ENCODE measurements at regions not wholly inside any gene's neighbourhood (a gene's known extent, or its start where the extent isn't known, plus 50 kb on each side); places are given as distances from the start of the nearest gene placed in this dataset.

DNA sequence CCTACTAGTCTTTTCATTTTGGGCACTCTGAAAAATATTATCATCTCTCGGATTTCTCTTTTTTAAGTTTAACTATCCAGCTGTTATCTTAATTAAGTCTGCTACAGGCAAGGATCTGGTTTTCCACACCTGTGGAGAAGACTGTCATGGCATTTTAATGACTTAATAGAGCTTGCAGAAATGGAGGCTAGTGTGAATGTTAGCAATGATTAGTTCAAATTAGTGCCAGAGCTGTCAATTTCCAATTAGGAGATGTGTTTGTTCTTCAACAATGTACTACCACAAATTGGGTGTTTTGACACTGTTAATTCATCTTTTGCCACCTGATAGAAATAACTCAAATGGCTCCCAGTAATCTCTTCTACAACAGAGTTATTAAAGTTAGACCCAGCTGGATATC, 2023.0 kb upstream of the CDH9 start:
- TF ChIP-seq GATA3 (IDR thresholded peaks at IDR 0.05; ENCODE audit: low read depth, low read length), result no peak
- TF ChIP-seq GATA2 (IDR thresholded peaks at IDR 0.05; ENCODE audit: low read depth, low read length), result no peak

DNA sequence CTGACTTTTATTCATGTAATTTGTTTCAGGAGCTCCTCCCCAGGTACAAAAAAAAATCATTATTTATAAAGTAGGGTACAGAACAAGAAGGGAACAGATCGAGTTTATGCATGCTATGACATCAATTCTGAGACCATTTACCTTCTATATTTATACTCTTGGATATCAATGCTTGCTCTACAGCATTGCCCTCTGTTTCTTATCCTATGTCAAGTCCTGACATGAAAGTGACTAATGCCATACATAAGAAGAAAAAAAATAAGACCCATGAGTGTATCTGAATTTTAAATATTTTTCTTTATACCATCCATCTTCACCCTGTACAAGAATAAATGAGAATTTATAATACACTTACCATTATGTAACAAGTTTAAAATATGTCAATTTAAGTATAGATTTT, 2016.3 kb upstream of the CDH9 start:
- TF ChIP-seq GATA2 (IDR thresholded peaks at IDR 0.05; ENCODE audit: low read depth, low read length) (no peak), GATA3 (IDR thresholded peaks at IDR 0.05; ENCODE audit: low read depth, low read length) (no peak)

DNA sequence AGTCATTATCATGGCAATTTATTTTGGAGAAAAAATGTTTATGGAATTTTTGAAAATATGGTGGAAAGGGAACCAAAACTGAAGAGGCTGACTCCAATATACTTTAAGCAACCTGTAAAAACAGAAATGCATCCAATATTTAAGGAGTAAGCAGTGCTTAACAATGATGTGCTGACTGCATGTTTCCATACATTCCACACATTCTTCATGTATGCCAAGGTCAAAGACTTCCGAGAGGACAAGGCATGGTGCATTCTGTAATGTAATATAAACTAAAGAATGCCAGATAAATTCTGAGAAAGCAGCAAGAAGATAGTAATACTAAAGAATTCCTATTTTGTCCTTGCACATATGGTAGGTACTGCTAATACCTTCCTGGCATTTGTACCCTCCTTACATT, 2015.9 kb upstream of the CDH9 start:
- TF ChIP-seq GATA3 (IDR thresholded peaks at IDR 0.05; ENCODE audit: low read depth, low read length) (no peak), GATA2 (IDR thresholded peaks at IDR 0.05; ENCODE audit: low read depth, low read length) (no peak)

DNA sequence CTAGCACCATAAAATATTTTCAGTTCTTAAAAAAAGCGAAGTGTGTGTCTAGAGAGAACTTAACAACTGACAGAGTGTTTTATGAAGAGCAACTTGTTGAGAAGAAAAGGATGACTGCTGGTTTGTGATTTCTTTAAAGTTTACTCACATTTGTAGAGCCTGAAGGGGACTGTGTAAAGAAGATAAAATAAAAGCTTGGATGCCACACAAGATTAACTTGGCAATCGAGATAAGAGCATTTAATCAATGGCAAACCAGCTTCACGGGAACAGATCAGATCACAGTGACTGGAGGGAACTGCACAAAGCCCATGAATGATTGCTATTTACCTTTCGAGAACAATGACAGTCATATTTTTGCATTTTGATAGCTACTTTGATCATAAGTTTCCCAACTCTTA, 2013.1 kb upstream of the CDH9 start:
- TF ChIP-seq GATA3 (IDR thresholded peaks at IDR 0.05; ENCODE audit: low read depth, low read length) (no peak), GATA2 (IDR thresholded peaks at IDR 0.05; ENCODE audit: low read depth, low read length) (no peak)

DNA sequence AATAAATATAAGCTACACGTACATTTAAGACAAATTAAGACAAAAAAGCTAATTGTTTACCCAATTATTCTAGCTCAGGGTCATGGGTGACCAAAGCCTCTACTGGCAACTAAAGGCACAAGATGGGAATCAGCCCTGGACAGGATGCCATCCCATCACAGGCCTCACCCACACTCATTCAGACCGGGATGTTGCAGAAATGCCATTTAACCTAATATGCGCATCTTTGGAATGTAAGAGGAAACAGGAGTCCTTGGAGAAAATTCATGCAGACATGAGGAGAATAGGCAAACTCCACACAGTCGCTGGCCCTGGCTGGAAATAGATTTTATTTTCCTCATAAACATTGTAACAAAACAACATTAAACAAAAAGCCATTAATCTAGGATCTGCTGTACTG, 2003.8 kb upstream of the CDH9 start:
- TF ChIP-seq GATA3 (IDR thresholded peaks at IDR 0.05; ENCODE audit: low read depth, low read length), result no peak
- TF ChIP-seq GATA2 (IDR thresholded peaks at IDR 0.05; ENCODE audit: low read depth, low read length), result no peak

DNA sequence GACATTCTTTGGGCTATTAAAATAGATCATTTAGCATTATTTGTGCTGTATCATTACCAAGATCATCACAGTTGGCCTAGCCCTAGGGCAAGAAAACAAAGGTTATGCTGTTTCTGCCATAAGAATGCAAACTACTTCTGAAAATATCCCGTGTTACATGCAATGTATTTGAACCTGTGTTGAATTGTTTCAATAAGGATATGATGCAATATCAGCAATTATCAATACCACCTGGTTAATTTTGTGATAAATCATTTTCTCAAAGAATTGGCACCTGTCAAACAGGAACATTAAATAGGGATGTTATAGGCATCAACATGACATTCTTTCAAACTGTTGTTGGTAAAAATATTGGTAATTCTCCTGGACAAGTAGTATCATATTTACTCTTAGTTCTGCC, 2002.0 kb upstream of the CDH9 start:
- TF ChIP-seq GATA3 (IDR thresholded peaks at IDR 0.05; ENCODE audit: low read depth, low read length) (no peak), GATA2 (IDR thresholded peaks at IDR 0.05; ENCODE audit: low read depth, low read length) (no peak)

DNA sequence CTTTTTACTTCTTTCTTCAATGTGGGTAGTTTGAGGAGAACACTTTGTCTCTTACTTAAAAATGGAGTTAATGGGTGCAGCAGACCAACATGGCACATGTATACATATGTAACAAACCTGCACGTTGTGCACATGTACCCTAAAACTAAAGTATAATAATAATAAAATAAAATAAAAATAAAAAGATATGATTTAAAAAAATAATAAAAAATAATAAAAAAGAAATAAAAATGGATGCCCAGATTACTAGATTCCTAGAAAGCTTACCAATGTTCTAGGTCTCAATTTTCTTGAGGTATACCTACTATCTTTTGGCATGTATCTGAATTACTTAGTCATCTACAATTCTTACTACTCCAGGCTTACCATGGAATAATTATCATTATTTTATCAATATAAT, 2001.6 kb upstream of the CDH9 start:
- TF ChIP-seq GATA3 (IDR thresholded peaks at IDR 0.05; ENCODE audit: low read depth, low read length) (no peak), GATA2 (IDR thresholded peaks at IDR 0.05; ENCODE audit: low read depth, low read length) (no peak)

DNA sequence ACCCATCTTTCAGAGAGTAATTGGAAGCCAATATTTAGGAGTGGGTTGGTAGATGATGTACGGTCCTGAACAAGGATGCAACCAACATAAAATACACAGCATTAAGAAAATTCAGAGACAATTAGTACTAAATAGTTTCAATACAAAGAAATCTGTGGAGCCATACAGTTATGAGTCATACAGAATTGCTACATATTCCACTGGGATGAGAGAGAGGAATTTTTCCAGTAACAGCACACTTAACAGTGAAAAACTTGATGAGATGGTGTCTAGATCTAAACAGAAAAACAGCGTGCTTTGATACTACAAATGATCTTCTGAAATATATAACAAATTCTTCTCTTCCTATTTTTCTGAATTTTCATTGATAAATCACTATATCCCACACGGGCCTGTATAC, 1999.3 kb upstream of the CDH9 start:
- TF ChIP-seq GATA3 (IDR thresholded peaks at IDR 0.05; ENCODE audit: low read depth, low read length) (no peak), GATA2 (IDR thresholded peaks at IDR 0.05; ENCODE audit: low read depth, low read length) (no peak)

DNA sequence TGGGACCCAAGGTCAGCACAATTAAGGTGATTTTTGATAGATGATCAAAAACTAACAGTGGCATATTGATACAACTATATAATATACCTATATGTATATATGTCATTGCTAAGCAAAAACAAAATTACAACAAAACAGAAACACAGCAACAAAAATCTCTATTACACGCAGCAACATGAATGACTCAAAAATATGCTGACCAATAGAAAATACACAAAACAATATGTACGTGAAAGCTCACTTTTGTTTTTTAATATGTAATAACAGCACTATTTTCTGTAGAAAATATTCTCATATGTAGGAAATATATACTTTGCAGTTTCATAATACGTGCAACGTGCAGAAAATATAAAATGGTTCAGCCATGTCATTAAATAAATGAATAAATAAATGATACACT, 1985.7 kb upstream of the CDH9 start:
- no peak for TF ChIP-seq GATA3 (IDR thresholded peaks at IDR 0.05; ENCODE audit: low read depth, low read length)
- TF ChIP-seq GATA2 (IDR thresholded peaks at IDR 0.05; ENCODE audit: low read depth, low read length), result no peak

DNA sequence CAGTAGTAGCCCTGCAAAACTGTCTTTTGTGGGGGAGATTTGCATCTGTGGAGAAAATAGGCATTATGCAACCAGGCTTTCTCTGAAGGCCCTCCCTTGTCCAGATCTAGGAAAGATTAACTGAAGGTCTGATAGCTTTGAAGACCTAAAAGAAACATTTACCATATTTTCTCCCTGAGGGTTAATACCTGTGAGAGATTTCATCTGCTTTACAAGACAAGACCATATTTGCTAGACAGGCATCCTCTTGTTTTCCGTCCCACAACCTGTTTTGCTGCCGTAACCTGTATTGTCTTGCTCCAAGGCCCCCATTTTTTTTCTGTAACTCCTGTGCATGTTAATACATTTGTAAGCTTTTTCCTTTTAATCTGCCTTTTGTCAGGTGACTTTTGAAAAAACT, 1985.2 kb upstream of the CDH9 start:
- no peak for TF ChIP-seq GATA3 (IDR thresholded peaks at IDR 0.05; ENCODE audit: low read depth, low read length)
- TF ChIP-seq GATA2 (IDR thresholded peaks at IDR 0.05; ENCODE audit: low read depth, low read length), result no peak

DNA sequence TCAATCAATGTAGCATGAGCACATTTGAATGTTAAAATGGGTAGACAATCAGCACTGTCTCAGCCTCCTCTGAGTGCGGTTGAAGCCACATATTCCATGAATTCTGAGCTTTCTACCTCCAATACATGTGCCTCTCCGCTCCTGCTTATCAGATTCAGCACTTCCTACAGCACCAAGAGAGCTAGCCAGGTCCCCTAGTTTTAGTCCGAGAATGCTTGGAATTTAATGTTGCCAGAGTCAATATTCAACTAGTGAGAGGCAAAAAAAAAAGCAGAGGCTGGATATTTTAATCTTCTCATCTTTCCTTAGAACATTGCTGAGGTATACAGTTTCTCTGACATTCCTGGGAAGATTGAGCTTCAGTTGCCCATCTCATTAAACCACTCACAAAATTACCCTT, 1979.1 kb upstream of the CDH9 start:
- TF ChIP-seq GATA3 (IDR thresholded peaks at IDR 0.05; ENCODE audit: low read depth, low read length), result no peak
- no peak for TF ChIP-seq GATA2 (IDR thresholded peaks at IDR 0.05; ENCODE audit: low read depth, low read length)

DNA sequence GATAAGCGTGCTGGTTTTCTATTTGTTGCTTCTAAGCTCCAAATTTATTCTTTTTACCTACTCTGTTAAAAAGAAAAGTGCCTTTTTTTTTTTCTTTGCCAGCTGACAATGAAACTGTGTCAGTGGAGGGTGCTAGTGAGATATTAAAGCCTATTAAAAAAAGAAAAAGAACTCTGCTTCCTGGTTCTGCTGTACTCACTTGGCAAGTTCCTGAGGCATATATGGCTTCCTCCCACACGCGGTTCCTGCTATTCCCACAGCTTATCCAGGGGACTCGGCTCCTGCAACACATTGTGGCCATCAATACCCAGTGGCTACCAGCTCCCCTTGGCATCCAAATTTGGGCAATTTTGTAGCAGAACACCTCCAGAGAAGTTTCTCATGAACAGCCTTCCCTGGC, 1977.7 kb upstream of the CDH9 start:
- TF ChIP-seq GATA3 (IDR thresholded peaks at IDR 0.05; ENCODE audit: low read depth, low read length), result no peak

DNA sequence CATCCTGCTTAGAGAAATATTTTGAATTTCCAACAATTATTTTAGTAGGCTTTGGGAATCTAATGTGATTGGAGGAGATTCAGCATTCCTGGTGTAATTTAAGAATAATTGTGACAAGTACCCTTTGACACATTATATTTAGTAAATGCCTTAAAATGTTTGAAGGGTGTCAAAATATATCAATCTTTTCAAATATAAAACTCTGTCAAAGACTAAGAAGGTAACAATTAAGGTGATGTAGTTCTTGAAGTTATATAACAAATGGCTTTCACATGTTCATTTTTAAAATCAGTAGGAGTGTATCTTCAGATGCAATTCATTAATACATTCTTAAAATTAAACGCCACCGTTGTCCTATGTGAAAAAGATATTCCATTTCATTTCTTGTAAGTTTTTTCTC, 1977.1 kb upstream of the CDH9 start:
- TF ChIP-seq GATA2 (IDR thresholded peaks at IDR 0.05; ENCODE audit: low read depth, low read length) (no peak), GATA3 (IDR thresholded peaks at IDR 0.05; ENCODE audit: low read depth, low read length) (no peak)

DNA sequence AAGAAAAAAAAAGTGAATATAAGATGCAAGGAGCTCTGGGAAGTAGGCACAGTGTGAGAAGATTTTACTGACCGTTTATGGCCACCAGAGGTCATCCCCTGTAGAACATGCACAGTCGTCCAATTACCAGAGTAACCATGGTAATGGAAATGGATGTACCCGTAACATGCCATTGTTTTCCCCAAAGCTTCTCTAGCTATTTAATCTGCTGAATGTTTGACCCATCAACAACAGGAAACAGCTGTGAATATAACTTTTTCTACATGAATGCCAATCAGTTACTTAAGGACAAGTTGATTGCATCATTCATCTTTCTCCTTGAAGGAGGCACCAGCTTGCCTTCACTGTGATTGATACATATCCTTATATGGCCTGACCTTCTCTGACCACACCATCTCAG, 1967.0 kb upstream of the CDH9 start:
- TF ChIP-seq GATA3 (IDR thresholded peaks at IDR 0.05; ENCODE audit: low read depth, low read length), result no peak
- TF ChIP-seq GATA2 (IDR thresholded peaks at IDR 0.05; ENCODE audit: low read depth, low read length), result no peak

DNA sequence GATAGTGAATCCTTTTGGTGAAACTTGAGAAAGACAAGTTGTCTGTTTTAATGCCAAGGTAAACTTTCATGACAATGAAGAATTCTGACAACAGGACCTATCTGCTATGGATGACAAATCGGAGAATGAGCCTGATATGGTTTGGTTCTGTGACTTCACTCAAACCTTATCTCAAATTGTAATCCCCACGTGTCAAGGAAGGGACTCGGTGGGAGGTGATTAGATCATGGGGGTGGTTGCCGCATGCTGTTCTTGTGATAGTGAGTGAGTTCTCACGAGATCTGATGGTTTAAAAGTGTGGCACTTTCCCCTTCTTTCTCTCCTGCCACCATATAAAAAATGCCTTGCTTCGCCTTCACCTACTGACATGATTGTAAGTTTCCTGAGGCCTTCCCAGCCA, 1964.1 kb upstream of the CDH9 start:
- TF ChIP-seq GATA2 (IDR thresholded peaks at IDR 0.05; ENCODE audit: low read depth, low read length), result no peak
- TF ChIP-seq GATA3 (IDR thresholded peaks at IDR 0.05; ENCODE audit: low read depth, low read length), result no peak

DNA sequence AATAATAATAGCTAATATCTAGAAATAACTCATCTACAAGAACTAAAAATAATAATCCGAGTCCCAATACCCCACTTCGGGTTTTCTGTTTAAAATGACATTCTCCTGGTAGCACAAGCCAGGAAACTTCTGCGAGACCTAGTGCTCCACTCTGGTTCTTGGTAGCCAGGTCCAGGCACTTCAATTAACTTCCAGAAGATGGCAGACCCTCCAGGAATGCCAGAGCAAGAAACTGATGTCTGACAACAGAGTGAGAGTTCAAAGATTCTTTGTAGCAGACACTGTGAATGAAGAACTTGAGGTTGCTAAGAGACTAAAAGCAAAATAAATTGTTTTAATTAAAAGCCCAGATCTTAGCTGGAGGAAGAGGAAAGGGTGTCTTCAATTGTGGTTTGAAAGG, 1963.3 kb upstream of the CDH9 start:
- TF ChIP-seq GATA3 (IDR thresholded peaks at IDR 0.05; ENCODE audit: low read depth, low read length) (no peak), GATA2 (IDR thresholded peaks at IDR 0.05; ENCODE audit: low read depth, low read length) (no peak)

DNA sequence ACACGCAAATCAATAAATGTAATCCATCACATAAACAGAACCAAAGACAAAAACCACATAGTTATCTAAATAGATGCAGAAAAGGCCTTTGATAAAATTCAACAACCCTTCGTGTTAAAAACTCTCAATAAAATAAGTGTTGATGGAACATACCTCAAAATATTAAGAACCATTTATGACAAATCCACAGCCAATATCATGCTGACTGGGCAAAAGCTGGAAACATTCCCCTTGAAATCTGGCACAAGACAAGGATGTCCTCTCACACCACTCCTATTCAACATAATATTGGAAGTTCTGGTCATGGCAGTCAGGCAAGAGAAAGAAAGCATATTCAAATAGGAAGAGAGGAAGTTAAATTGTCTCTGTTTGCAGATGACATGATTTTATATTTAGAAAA, 1946.3 kb upstream of the CDH9 start:
- TF ChIP-seq GATA2 (IDR thresholded peaks at IDR 0.05; ENCODE audit: low read depth, low read length) (no peak), GATA3 (IDR thresholded peaks at IDR 0.05; ENCODE audit: low read depth, low read length) (no peak)
